ENCODE measurements at regions not wholly inside any gene's neighbourhood (a gene's known extent, or its start where the extent isn't known, plus 50 kb on each side); places are given as distances from the start of the nearest gene placed in this dataset.

DNA sequence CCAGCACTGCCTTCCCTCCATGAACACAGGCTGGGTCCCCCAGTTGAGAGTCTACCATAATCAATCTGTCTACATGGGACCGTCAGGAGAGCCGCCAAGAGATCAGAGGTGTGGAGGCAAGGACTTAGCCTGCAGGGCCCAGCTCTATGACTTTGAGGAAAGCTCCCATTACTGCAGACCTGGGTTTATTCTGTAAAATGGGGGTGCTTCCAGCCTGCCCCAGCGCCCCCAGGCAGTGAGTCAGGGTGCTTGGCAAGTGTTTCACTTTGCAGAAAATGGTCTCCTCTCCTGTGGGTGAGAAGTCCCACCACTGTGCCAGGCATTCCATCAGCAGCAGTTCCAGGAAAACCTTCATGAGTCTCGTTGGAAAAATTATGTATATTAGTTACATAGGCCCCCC is 75.5 kb upstream of the VSTM2B start:
- Histone ChIP-seq H3K27ac (no peak overlapping the region), H3K9me3 (no peaks in the 10 kb centered on the region), H3K4me3 (no peak overlapping the region), H3K4me2 (no peak overlapping the region), H3K4me1 (no peaks in the 10 kb centered on the region)
- FAIRE-seq: no peak
- ChIA-PET POLR2A (no interaction called here), CTCF (interaction anchor here (1.0 to 1.5 kb wide), 2 partner anchors 9 to 78 kb away, joined by 3 read pairs; no protein-coding TSS in a partner anchor)
- no peak for DNase-seq (ENCODE audit: low read depth in 1 of 2, low spot score in 1 of 2)
- ATAC-seq: no peak
- 11% methylated on average over 4 of the region's 4 CpGs for WGBS (ENCODE audit: missing lambda C conversion rate)
- no peak for TF ChIP-seq SREBF2 (IDR thresholded peaks at IDR 0.05)
- TF ChIP-seq NFE2L2 (conservative IDR thresholded peaks at IDR 0.05; ENCODE audit: low read length): no peak
- no peak for TF ChIP-seq HOXA7 (CRISPR knock-in tag; IDR thresholded peaks at IDR 0.05)
- no peak for TF ChIP-seq MYC (IDR thresholded peaks at IDR 0.05; ENCODE audit: borderline replicate concordance, low read length)
- TF ChIP-seq EHF (CRISPR knock-in tag; IDR thresholded peaks at IDR 0.05): no peak
- no peak for TF ChIP-seq RAD21 (conservative IDR thresholded peaks at IDR 0.05 in 1 of 2, IDR thresholded peaks at IDR 0.05 in 1 of 2)
- no peak for TF ChIP-seq FOXS1 (CRISPR knock-in tag; IDR thresholded peaks at IDR 0.05)
- TF ChIP-seq SMC3 (IDR thresholded peaks at IDR 0.05): no peak
- TF ChIP-seq RFX5 (IDR thresholded peaks at IDR 0.05): no peak
- TF ChIP-seq CHD2 (IDR thresholded peaks at IDR 0.05; ENCODE audit: low read length, partially characterized antibody): no peak
- TF ChIP-seq JUNB (IDR thresholded peaks at IDR 0.05): no peak
- TF ChIP-seq JUN (IDR thresholded peaks at IDR 0.05): no peak
- no peak for TF ChIP-seq KDM1A (IDR thresholded peaks at IDR 0.05; ENCODE audit: low read depth)
- no peak for TF ChIP-seq EHMT2 (IDR thresholded peaks at IDR 0.05; ENCODE audit: low read depth)
- TF ChIP-seq BHLHE40 (IDR thresholded peaks at IDR 0.05; ENCODE audit: low read depth, low read length): no peak

DNA sequence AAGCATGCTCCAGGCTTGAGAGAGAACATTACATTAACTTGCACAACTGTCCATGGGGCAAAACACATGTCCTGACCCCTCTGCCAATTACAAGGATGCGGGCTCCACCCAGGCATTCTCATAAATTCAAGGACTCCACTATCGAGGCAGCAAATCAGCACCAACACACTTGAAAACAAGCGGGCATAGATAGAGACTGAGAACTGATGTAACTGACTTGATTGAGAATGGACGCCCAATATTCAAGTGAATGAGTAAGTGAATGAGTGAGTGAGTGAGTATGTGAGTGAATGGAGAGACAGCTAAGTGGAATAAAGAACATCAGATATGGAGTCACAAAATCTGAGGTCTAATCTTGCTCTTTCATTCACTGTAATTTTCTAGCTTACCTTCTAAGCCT is 75.0 kb upstream of the VSTM2B start:
- no peaks in the 10 kb centered on the region for H3K4me1 ChIP-seq
- no peak overlapping the region for H3K4me3 ChIP-seq
- H3K27ac ChIP-seq: no peak overlapping the region
- DNase-seq (ENCODE audit: low read depth in 1 of 2, low spot score in 1 of 2) (no peak), ATAC-seq (no peak), FAIRE-seq (peak; percentile 56)
- 2% methylated on average over 4 of the region's 4 CpGs for WGBS (ENCODE audit: missing lambda C conversion rate)
- TF ChIP-seq, protein P1, sequence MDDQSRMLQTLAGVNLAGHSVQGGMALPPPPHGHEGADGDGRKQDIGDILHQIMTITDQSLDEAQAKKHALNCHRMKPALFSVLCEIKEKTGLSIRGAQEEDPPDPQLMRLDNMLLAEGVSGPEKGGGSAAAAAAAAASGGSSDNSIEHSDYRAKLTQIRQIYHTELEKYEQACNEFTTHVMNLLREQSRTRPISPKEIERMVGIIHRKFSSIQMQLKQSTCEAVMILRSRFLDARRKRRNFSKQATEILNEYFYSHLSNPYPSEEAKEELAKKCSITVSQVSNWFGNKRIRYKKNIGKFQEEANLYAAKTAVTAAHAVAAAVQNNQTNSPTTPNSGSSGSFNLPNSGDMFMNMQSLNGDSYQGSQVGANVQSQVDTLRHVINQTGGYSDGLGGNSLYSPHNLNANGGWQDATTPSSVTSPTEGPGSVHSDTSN (IDR thresholded peaks at IDR 0.05): no peak
- TF ChIP-seq ZC3H11A (IDR thresholded peaks at IDR 0.05) (no peak), CHD4 (IDR thresholded peaks at IDR 0.05; ENCODE audit: borderline replicate concordance) (no peak), CBX8 (IDR thresholded peaks at IDR 0.05) (no peak), KDM5A (IDR thresholded peaks at IDR 0.05) (no peak), NR3C1 (IDR thresholded peaks at IDR 0.05) (no peak), HOXB13 (CRISPR knock-in tag; IDR thresholded peaks at IDR 0.05; ENCODE audit: low read depth) (no peak), RARB (CRISPR knock-in tag; IDR thresholded peaks at IDR 0.05) (no peak)
- TF ChIP-seq, protein P2, sequence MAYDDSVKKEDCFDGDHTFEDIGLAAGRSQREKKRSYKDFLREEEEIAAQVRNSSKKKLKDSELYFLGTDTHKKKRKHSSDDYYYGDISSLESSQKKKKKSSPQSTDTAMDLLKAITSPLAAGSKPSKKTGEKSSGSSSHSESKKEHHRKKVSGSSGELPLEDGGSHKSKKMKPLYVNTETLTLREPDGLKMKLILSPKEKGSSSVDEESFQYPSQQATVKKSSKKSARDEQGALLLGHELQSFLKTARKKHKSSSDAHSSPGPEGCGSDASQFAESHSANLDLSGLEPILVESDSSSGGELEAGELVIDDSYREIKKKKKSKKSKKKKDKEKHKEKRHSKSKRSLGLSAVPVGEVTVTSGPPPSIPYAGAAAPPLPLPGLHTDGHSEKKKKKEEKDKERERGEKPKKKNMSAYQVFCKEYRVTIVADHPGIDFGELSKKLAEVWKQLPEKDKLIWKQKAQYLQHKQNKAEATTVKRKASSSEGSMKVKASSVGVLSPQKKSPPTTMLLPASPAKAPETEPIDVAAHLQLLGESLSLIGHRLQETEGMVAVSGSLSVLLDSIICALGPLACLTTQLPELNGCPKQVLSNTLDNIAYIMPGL (CRISPR knock-in tag; IDR thresholded peaks at IDR 0.05; ENCODE audit: borderline replicate concordance): no peak
- TF ChIP-seq, protein P3, sequence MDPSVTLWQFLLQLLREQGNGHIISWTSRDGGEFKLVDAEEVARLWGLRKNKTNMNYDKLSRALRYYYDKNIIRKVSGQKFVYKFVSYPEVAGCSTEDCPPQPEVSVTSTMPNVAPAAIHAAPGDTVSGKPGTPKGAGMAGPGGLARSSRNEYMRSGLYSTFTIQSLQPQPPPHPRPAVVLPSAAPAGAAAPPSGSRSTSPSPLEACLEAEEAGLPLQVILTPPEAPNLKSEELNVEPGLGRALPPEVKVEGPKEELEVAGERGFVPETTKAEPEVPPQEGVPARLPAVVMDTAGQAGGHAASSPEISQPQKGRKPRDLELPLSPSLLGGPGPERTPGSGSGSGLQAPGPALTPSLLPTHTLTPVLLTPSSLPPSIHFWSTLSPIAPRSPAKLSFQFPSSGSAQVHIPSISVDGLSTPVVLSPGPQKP (IDR thresholded peaks at IDR 0.05; ENCODE audit: low read depth, low read length): no peak
- ChIA-PET CTCF (interaction anchor here (1.5 kb wide), 1 partner anchor 78 kb away, joined by 3 read pairs; no protein-coding TSS in a partner anchor), POLR2A (no interaction called here)
- H3K9me3 ChIP-seq: no peaks in the 10 kb centered on the region
- H3K4me2 ChIP-seq: no peak overlapping the region

All from A549 (cell line).